ENCODE measurements at regions not wholly inside any gene's neighbourhood (a gene's known extent, or its start where the extent isn't known, plus 50 kb on each side); places are given as distances from the start of the nearest gene placed in this dataset.
A peak's percentile ranks its signal among the peaks of the same experiment; 100 is the strongest.

- DNase-seq = no peak
Measured at GRCh38 chr22:26732284-26732683, 74.9 kb downstream of the MIAT start.

DNA sequence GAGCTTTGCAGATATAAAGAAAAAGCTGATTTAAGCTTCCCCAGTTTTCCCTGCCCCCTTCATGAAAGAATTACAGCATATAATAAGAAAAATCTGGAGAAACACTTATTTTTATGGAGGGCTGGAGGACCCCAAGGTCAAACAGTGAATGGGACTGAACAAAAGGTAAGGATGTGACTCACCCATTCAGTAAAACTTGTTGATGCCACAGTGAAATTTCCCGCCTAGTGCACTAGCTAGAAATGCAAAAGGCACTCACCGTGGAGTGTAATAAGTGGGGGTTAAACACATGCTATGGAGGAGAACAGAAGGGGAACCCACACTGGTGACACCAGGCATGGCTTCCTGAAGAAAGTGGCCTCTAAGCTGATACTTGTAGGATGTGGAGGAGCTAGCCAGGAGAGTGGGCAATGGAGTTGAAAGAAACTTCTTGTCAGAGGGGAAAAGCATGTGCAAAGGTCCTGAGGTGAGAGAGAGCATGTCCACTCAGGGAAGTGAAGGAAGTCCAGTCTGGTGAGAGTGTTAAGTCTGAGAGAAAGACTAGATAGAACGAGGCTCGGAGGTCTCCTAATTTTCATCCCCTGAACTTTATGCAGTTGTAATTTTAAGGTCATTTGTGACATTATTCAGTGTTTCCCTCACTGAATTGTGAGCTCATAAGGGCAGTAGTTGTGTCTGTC, 77.1 kb downstream of the MIAT start:
- DNase-seq = no peak

GRCh38 chr22:26735019-26735409, 77.6 kb downstream of the MIAT start:
- DNase-seq = no peak

DNA sequence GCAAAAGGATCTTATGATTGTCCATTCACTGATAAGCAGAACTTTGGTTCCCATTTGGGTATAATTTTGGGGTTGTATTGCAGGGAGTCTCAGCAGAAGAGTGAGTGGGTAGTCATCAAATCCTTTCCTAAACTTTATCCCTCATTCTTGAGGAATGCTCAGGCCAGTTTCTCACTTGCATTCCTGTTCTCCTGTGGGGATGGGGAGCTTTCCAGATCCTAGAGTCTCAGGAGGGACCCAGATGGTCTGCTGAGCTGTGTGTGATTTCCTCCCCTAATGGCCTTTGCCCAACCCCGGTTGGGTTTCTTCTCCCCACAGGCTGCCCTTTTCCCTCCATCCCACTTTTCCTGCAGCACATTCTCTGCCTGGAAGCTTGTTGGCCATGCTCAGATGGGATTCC, 79.9 kb downstream of the MIAT start:
- no peak for DNase-seq

GRCh38 chr22:26740253-26740652, 82.9 kb downstream of the MIAT start:
- DNase-seq = no peak

- DNase-seq = no peak
Measured at GRCh38 chr22:26743149-26743548, 85.8 kb downstream of the MIAT start.

- no peak for DNase-seq
Measured at GRCh38 chr22:26744892-26745808, 87.8 kb downstream of the MIAT start.

- no peak for DNase-seq
Measured at GRCh38 chr22:26746311-26746710, 88.9 kb downstream of the MIAT start.

DNA sequence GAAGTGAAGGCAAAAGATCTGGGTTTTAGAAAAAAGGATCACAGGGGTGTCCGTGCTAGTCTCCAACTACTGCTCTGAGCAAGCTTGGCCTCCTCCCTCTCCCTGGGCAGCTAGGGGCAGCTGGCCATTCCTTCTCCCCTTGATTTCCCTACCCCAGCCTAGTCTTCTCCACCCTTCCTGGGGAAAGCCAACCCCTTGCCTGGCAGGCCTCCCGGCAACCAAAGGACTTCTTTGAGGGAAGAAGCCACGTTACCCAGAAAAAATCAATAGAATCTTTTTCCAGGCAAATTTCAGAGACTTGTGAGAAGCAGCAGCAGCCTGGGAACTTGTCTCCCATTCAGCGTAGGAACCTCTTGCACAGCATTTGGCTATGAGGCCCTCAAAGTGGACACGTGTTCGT, 91.5 kb downstream of the MIAT start:
- DNase-seq = no peak

GRCh38 chr22:26751217-26751616, 93.8 kb downstream of the MIAT start:
- DNase-seq = no peak

GRCh38 chr22:26753125-26753862, 95.9 kb downstream of the MIAT start:
- DNase-seq = no peak

DNA sequence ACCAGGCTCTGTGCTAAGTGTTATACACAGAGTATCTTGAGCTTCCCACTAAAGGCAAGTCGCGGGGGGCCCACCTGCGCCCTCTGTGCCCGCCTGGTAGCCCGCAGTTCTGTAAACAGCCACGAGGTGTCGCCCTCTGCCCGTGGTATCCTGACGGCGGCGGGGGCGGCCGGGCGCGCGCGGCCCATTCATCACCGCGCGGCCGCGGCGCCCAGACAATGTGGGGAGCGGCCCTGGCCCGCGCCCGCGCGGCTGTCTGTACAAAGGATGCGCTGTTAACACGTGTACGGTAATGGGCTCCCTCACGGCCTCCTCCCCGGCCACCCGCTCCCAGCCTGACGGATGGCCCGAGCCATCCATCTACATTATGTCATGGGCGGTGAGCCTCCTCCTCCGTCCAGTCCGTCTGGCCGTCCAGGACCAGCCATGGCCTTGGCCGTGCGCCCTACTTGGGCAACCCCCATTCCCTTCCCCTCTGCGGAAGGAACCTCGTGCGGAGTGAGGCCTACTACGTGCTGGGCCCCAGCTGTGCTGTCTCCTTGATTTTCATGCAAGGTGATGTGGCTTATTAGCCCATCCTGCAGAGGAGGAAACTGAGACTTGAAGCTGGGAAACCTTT, 99.4 kb downstream of the MIAT start:
- peak; percentile 50 for DNase-seq

GRCh38 chr22:26757496-26757895, 100.1 kb downstream of the MIAT start:
- DNase-seq = no peak

DNA sequence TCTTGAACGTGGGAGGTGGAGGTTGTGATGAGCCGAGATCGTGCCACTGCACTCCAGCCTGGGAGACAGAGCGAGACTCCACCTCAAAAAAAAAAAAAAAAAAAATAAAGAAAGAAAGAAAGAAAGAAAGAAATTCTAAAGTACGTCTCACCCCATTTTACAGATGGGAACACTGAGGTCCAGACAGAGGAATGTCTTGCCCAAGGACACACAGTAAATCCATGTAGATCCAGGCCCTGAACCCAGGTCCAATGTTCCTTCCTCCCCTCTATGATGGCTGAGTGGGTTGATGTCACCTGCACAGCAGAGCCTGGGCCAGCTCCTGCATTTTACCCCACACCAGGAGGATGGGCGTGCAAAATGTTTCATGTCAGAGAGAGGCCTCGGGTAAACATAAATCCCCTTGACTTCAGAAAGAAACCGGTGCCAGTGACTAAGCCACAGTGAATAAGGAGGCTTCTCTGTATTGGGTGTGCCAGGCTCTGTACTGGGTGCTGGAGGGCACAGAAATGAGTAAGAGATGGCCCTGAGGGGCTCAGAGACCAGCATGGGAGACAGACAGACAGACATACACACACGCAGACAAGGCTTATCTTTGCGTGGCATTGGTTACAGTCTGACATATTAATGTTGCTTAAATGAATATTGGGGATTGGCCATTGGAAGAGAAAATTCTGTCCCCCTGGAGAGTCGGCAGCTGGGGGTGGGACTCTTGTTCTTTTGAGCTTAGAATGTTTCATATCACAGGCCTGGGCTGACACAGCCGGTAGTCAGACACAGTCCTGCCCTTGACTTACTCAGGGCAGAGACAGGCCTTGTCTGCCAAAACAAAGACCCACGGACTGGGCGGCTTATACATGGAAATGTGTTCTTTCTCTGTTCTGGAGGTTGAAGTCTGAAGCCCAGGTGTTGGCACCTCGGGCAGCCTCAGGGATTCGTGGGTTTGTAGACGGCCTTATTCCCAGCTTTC, 105.4 kb downstream of the MIAT start:
- DNase-seq = no peak

- DNase-seq = no peak
Measured at GRCh38 chr22:26763633-26764361, 106.4 kb downstream of the MIAT start.

DNA sequence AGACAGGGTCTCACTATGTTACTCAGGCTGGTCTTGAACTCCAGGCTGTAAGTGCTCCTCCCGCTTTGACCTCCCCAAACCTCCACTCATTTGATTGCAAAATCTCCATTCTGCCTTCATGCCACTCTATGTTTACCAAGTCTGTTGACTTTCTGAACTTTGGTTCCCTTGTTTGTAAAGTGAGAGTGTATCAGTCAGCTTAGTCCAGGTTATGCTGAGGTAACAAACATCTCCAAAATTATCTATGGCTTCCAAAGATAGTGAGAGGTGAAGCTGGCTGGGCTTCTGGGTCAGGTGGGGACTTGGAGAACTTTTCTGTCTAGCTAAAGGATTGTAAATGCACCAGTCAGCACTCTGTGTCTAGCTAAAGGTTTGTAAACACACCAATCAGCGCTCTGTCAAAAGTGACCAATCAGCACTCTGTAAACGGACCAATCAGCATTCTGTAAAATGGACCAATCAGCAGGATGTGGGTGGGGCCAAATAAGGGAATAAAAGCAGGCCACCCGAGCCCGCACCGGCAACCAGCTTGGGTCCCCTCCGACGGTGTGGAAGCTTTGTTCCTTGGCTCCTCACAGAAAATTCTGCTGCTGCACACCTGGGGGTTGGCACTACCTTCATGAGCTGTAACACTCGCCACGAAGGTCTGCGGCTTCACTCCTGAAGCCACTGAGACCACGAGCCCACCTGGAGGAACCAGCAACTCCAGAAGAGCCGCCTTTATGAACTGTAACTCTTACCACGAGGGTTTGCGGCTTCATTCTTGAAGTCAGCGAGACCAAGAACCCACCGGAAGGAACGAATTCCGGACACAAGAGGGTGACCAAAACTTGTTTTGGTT, 109.3 kb downstream of the MIAT start:
- no peak for DNase-seq

GRCh38 chr22:26767351-26768155, 110.2 kb downstream of the MIAT start:
- DNase-seq = no peak

GRCh38 chr22:26768156-26768515, 110.7 kb downstream of the MIAT start:
- no peak for DNase-seq

- DNase-seq = no peak
Measured at GRCh38 chr22:26768952-26769351, 111.6 kb downstream of the MIAT start.

Measured in stimulated activated naive CD4-positive, alpha-beta T cell treated with Interleukin-2 at 50 U/mL for 16 hours (primary cell).